HG03439 (cell line): ENCODE measurements at regions not wholly inside any gene's neighbourhood (a gene's known extent, or its start where the extent isn't known, plus 50 kb on each side); places are given as distances from the start of the nearest gene placed in this dataset.

Source experiments
- ATAC-seq: cut with Tn5 transposase; IDR thresholded peaks from one replicate; pipeline ENCODE4 v1.9.1; 2021; ENCODE audit warnings: mild to moderate bottlenecking, moderate library complexity; ENCODE audit not compliant: unreplicated experiment

- no peak for ATAC-seq
These were observed 207.6 kb downstream of the CETN3 start for GRCh38 chr5:90201923-90202322.

GRCh38 chr5:90193185-90193822, 216.3 kb downstream of the CETN3 start:
- no peak for ATAC-seq

GRCh38 chr5:90191352-90192045, 218.1 kb downstream of the CETN3 start:
- no peak for ATAC-seq

DNA sequence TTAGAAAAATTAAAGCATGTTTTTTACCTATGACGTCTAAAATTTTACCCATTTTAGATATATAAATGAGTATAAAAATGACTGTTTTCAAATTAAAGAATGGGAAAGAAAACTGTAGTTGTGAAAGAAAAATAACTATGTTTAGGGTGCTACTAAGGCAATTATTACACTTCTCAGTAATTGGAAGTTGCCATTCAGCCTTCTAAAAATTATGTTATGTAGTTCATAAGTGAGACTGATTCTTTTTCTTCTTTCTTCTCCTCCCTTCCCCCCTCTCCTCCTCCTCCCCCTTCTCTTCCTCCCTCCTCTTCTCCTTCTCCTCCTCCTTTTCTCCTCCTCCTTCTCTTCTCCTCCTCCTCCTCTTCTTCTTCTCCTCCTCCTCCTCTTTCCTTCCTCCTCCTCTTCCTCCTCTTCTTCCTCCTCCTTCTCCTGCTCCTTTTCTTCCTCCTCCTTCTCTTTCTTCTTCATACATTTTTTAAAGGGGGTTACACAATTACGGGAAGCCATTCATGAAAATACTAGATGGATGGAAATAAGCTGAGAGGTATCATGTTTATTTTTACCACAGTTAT, 223.6 kb downstream of the CETN3 start:
- ATAC-seq = no peak

GRCh38 chr5:90184764-90185163, 224.8 kb downstream of the CETN3 start:
- no peak for ATAC-seq

DNA sequence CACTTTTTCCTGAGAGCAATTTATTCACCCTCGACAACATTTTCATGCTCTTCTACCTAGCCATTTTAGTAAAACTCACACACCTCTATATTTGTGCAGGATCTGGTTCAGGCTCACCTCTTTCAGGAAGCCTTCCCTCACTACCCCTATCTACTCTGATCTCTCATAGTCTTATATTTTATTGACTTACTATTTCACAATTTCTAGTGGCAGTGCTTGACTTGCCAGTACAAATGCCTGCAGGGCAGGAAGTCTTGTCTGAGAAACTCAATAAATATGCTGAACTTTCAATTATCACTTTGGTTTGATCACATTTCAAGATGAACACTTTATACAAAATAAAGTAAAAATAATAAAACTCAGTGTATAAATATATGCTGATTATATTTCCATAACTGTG, 226.8 kb downstream of the CETN3 start:
- no peak for ATAC-seq

DNA sequence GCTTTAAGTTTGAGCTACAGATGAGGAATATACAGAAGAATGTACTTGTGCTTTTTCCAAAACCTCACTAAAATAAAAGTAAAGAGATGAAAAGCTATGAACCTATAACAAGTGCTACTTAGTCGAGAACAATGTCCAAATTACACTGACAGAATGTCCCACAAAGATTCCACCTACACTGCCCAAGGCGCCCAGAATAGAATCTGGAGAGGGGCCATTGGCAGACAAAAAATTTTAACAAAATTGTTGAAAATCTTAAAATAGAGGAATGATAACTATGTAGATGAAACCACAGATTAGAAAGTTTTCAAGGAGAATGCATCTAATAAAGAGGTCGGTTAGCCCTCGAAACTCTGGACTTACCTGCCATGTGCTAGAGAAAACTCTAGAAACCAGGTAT, 235.3 kb downstream of the CETN3 start:
- no peak for ATAC-seq

DNA sequence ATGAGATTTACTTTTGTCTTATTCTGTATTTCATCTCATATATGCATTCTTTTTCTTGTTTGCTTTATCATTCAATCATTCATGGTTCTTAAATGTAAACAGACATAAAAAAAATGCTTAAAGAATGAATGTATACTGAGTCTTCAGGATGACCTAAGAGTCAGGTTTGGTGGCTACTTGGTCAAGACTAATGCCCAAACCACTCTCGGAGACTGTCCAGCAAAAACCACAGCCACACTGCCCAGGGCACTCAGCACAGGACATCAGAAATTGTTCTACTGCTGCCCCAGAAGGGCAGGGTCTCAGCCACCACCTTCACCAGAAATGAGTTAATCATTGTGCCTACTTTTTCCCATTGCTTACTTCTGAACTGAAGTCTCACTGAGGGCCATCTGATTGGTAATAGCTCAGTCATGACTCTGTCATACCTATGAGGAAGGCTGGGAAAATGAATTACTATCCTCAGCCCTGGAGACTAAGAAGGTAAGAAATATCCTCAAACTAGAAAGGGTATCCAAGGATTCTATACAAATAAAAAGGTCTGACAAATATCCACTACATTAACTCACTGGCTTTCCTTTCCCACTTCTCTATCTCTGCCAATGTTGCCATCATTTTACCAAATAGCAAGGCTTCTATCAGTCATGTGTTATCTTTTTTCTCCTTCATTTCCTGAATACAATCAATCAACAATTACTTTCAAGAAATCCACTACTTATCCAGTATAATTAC, 236.1 kb downstream of the CETN3 start:
- no peak for ATAC-seq

GRCh38 chr5:90171466-90171865, 238.1 kb downstream of the CETN3 start:
- ATAC-seq = no peak

DNA sequence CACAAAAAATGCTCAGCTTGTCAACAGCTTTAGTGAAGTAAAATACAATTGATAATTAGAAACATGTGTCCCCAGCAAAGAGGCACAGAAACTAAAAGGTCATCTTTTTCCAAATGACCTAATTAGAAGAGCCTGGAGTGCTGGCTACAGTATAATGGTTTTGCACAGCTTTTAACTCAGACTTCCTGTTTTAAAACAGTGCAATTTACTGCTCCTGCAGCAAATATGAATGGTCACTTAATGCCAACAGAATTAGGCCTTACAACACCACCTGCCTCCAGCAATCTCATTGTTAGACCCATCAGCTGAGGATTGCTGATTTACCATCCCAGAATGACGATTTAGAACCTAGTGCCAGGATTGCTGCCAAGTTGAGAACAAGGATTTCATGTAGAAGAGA, 239.3 kb downstream of the CETN3 start:
- ATAC-seq = no peak

- ATAC-seq = no peak
These were observed 240.5 kb downstream of the CETN3 start for GRCh38 chr5:90169078-90169477.

DNA sequence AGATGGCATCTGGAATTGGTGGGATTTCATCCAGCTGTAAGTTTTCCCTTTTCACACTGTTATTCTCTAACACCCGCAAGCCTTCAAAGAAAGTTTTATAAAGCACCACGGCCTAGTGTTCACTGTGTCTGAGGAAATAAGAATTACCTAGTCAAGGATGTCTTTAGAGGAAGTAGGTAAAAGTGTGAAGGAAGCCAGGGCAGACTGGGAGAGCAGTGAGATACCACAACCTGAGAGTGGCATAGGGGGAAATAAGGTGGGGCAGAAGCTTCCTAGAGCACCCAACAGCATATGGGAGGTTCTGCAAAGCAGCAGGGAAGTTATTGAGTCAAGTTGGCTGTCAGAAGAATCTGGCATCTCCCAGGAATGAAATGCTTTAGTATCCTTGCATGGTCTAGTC, 241.2 kb downstream of the CETN3 start:
- no peak for ATAC-seq

DNA sequence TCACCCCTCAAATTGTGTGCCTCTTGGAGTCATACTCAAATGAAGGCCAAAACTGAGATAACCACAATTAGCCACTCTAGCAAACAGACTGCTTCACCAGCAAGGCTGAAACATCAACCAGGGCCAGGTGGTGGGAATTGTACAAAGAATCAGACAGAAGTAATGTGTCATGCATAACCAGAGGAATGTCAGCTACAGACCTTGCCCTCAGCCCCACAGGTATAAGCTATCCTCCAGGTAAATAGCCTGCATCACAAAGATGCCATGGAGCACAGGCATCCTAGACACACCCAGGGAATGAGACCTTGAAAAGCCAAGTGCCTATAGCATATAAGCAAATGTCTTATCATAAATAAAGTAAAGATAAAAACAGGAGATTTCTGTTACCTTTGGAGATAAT, 242.7 kb downstream of the CETN3 start:
- ATAC-seq = no peak

DNA sequence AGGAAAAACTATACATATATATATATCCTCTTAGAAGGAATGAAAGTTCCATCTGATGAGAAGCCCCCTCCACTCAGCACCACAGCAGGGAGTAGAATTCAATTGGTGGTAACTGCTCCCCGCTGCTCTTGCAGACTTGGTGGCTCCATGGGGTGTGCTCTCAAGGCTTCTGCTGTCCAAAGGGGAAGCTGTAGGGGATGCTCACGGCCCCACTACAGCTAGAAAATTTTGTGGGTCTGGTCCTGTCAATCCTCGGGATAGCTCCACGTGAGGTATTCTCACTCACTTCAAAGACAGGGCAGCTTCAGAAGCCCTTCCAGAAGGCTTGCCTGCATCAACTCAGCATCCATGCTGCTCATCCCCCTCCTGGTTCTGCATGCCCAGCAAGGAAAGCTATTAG, 247.2 kb downstream of the CETN3 start:
- no peak for ATAC-seq

- ATAC-seq = no peak
These were observed 248.1 kb downstream of the CETN3 start for GRCh38 chr5:90161414-90161813.

DNA sequence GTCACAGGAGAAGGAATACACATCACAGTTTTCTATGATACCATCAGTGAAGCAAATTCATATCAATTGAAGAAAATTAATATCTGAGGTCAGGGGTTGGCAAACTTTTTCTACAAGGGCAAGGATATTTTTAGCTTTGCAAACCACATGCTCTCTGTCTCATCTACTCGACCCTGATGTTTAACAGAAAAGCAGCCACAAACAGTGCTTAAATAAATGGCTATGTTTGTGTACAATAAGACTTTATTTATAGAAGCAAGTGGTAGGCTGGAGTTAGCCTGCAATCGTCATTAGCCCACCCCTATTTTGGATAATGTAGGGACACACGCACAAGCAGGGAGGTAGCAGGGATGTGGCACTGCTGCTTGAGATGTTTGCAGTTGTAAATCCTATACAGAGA, 251.4 kb downstream of the CETN3 start:
- no peak for ATAC-seq

DNA sequence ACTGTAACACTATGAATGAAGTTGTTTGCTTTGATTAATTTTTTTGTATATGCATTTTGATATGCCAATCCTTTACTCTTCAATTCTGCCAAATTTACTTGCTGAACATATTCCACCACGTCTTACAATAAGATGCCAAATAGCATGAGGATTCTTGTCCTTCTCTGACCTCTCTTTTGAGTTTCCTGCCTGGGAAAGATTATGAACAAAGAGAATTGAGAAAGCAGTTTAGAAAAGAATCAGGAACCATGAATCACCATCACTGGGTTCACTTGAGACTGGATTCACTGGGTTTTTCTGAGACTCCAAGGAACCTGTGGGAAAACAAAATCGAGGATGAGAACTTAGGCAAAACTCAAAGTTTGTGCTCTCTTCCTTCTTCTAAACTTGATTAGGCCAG, 256.5 kb downstream of the CETN3 start:
- no peak for ATAC-seq

- ATAC-seq = no peak
These were observed 264.8 kb downstream of the CETN3 start for GRCh38 chr5:90144625-90145327.

GRCh38 chr5:90142541-90142940, 267.0 kb downstream of the CETN3 start:
- ATAC-seq = no peak

DNA sequence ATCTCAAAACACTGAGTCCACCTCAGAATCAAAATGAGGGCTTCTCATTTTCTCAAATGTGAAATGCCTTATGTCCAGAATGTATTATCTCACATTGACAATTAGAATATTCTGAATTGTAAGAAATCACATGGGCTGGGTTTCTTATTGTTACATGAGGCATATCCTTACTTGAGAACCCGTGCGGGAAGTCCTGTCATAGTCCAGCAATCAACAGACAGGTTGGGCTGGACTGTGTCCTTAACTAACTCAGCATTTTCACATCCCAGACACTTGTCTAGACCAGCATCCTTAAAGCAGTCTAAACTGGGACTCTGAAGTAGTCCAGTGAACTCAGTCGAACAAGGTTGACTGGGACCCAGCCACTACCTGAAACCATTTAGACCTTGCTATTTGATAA, 267.6 kb downstream of the CETN3 start:
- ATAC-seq = no peak

- ATAC-seq = no peak
These were observed 272.5 kb downstream of the CETN3 start for GRCh38 chr5:90136952-90137528.
